Gastrocnemius medialis (tissue), 4 donors: ENCODE measurements at regions not wholly inside any gene's neighbourhood (a gene's known extent, or its start where the extent isn't known, plus 50 kb on each side); places are given as distances from the start of the nearest gene placed in this dataset.

ENCODE experiments used
- POLR2A ChIP-seq, 2 donors: fragments of 450-650 bp; IDR thresholded peaks; one replicate each; pipeline ENCODE4 v1.6.1; 2017; ENCODE audit warnings: antibody characterized with exemption in 2 of 2, mild to moderate bottlenecking in 2 of 2, moderate library complexity in 2 of 2
- TF ChIP-seq, protein P1 (sequence below), 5 experiments: fragments of 450-650 bp in 3 of 5; fragments of 200-600 bp in 2 of 5; sonication (generic) in 2 of 5; IDR thresholded peaks in 4 of 5; conservative IDR thresholded peaks in 1 of 5; 1 replicate in 4 of 5; 2 replicates in 1 of 5; pipeline ENCODE4 v1.5.1; 2016 to 2019; ENCODE audit warnings: antibody characterized with exemption in 5 of 5, mild to moderate bottlenecking in 3 of 5, moderate library complexity in 3 of 5

DNA sequence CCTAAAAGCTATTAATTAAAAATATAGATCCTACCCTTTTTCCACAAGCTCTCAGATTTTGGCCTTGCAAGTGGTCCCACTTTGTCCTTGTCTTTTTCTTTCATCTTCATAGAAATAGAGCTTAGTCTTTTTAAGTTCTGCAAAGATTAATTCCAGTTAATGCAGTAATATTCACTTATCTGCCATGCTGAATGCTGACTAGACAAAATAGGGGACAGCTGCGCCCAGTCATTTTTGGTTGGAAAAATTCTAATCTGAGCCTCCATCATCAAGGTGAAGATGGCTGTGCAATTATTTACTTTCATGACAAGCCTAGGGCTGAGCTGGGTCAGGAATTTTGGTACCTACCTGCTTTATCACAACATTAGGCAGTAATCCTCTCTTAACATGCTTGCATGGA is 241.3 kb upstream of the CXorf66 start:
- TF ChIP-seq, protein P1, sequence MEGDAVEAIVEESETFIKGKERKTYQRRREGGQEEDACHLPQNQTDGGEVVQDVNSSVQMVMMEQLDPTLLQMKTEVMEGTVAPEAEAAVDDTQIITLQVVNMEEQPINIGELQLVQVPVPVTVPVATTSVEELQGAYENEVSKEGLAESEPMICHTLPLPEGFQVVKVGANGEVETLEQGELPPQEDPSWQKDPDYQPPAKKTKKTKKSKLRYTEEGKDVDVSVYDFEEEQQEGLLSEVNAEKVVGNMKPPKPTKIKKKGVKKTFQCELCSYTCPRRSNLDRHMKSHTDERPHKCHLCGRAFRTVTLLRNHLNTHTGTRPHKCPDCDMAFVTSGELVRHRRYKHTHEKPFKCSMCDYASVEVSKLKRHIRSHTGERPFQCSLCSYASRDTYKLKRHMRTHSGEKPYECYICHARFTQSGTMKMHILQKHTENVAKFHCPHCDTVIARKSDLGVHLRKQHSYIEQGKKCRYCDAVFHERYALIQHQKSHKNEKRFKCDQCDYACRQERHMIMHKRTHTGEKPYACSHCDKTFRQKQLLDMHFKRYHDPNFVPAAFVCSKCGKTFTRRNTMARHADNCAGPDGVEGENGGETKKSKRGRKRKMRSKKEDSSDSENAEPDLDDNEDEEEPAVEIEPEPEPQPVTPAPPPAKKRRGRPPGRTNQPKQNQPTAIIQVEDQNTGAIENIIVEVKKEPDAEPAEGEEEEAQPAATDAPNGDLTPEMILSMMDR (IDR thresholded peaks at IDR 0.05 in 4 of 5, conservative IDR thresholded peaks at IDR 0.05 in 1 of 5) = no peak
- TF ChIP-seq POLR2A (IDR thresholded peaks at IDR 0.05) = no peak
